8988T (cell line): ENCODE measurements at regions not wholly inside any gene's neighbourhood (a gene's known extent, or its start where the extent isn't known, plus 50 kb on each side); places are given as distances from the start of the nearest gene placed in this dataset.

Experiments used
- DNase-seq: peaks from one replicate; pipeline ENCODE4 v3.0.0; 2011

- DNase-seq = no peak
Observed at GRCh38 chr4:32199639-32200038, 1479.5 kb downstream of the PCDH7 start.

GRCh38 chr4:32203340-32203739 lies 1483.2 kb downstream of the PCDH7 start:
- DNase-seq = no peak

GRCh38 chr4:32206756-32207155 lies 1486.6 kb downstream of the PCDH7 start:
- no peak for DNase-seq

GRCh38 chr4:32207456-32207855 lies 1487.3 kb downstream of the PCDH7 start:
- no peak for DNase-seq

- no peak for DNase-seq
Observed at GRCh38 chr4:32215277-32215676, 1495.1 kb downstream of the PCDH7 start.

GRCh38 chr4:32216502-32216901 lies 1496.3 kb downstream of the PCDH7 start:
- no peak for DNase-seq

- no peak for DNase-seq
Observed at GRCh38 chr4:32219306-32220075, 1499.3 kb downstream of the PCDH7 start.

- no peak for DNase-seq
Observed at GRCh38 chr4:32226204-32226603, 1506.0 kb downstream of the PCDH7 start.

GRCh38 chr4:32226733-32227132 lies 1506.6 kb downstream of the PCDH7 start:
- no peak for DNase-seq

- no peak for DNase-seq
Observed at GRCh38 chr4:32243926-32244325, 1523.8 kb downstream of the PCDH7 start.

GRCh38 chr4:32249040-32249439 lies 1528.9 kb downstream of the PCDH7 start:
- DNase-seq = no peak

- DNase-seq = no peak
Observed at GRCh38 chr4:32251126-32251525, 1531.0 kb downstream of the PCDH7 start.

- no peak for DNase-seq
Observed at GRCh38 chr4:32251926-32252325, 1531.8 kb downstream of the PCDH7 start.

GRCh38 chr4:32254216-32254615 lies 1534.0 kb downstream of the PCDH7 start:
- DNase-seq = no peak

- DNase-seq = no peak
Observed at GRCh38 chr4:32258986-32259385, 1538.8 kb downstream of the PCDH7 start.

- no peak for DNase-seq
Observed at GRCh38 chr4:32261196-32261595, 1541.0 kb downstream of the PCDH7 start.

GRCh38 chr4:32268863-32269262 lies 1548.7 kb downstream of the PCDH7 start:
- no peak for DNase-seq

- no peak for DNase-seq
Observed at GRCh38 chr4:32290102-32290501, 1569.9 kb downstream of the PCDH7 start.

GRCh38 chr4:32318926-32319325 lies 1598.8 kb downstream of the PCDH7 start:
- no peak for DNase-seq

GRCh38 chr4:32321421-32321820 lies 1601.3 kb downstream of the PCDH7 start:
- no peak for DNase-seq

- no peak for DNase-seq
Observed at GRCh38 chr4:32334759-32335158, 1614.6 kb downstream of the PCDH7 start.

GRCh38 chr4:32337403-32337802 lies 1617.2 kb downstream of the PCDH7 start:
- no peak for DNase-seq

GRCh38 chr4:32340591-32340990 lies 1620.4 kb downstream of the PCDH7 start:
- DNase-seq = no peak

- DNase-seq = no peak
Observed at GRCh38 chr4:32341342-32341741, 1621.2 kb downstream of the PCDH7 start.

- DNase-seq = no peak
Observed at GRCh38 chr4:32342054-32342453, 1621.9 kb downstream of the PCDH7 start.
